A549 (cell line): ENCODE measurements at regions not wholly inside any gene's neighbourhood (a gene's known extent, or its start where the extent isn't known, plus 50 kb on each side); places are given as distances from the start of the nearest gene placed in this dataset.
A peak's percentile ranks its signal among the peaks of the same experiment; 100 is the strongest.

Experiments used
- ATAC-seq, 2 experiments: fragments of 200-7000 bp in 1 of 2; fragments of >200 bp in 1 of 2; cut with Nextera tagmentation in 1 of 2; cut with Tn5 transposase in 1 of 2; 3 replicates each; pipeline versions ENCODE4 v1.8.0 to v1.9.1; 2018 to 2020; ENCODE audit warnings: mild to moderate bottlenecking in 1 of 2, moderate library complexity in 1 of 2
- CTCF ChIA-PET: fragments of 300-600 bp; sonication (Branson Sonifier 250); formaldehyde crosslinking; extraction: SDS; loops from one replicate; lab custom pipeline; 2021; ENCODE audit warnings: antibody characterized with exemption, inconsistent platforms; lab: Yijun Ruan, JAX
- POLR2A ChIA-PET: fragments of 350-600 bp; formaldehyde crosslinking; extraction: SDS; loops from one replicate; lab custom pipeline; 2021; ENCODE audit warnings: antibody characterized with exemption, inconsistent platforms; lab: Yijun Ruan, JAX
- DNase-seq, 2 experiments: peaks; one replicate each; pipeline versions ENCODE4 v3.0.0 to v3.0.0-alpha.2; 2011 to 2016; ENCODE audit warnings: low read depth in 1 of 2, low spot score in 1 of 2
- FAIRE-seq: peaks from 2 replicates; lab custom pipeline; 2011; peaks lifted over from hg19 to GRCh38; lab: Jason Lieb, UNC
- H3K27ac ChIP-seq, 2 experiments: fragments of >200 bp; sonication (Bioruptor Twin); formaldehyde crosslinking; 3 replicates each; pipeline ENCODE4 v1.5.1; 2016 to 2017
- H3K4me1 ChIP-seq: fragments of >200 bp; sonication (Bioruptor Twin); formaldehyde crosslinking; 3 replicates; pipeline ENCODE4 v1.6.1; 2016
- H3K4me2 ChIP-seq: fragments of >200 bp; sonication (Bioruptor Twin); formaldehyde crosslinking; 3 replicates; pipeline ENCODE4 v1.6.1; 2016
- H3K4me3 ChIP-seq: fragments of >200 bp; sonication (Bioruptor Twin); formaldehyde crosslinking; 3 replicates; pipeline ENCODE4 v1.5.1; 2016
- H3K9me3 ChIP-seq: fragments of >200 bp; sonication (Bioruptor Twin); formaldehyde crosslinking; 3 replicates; pipeline ENCODE4 v1.6.1; 2016
- CEBPB ChIP-seq, 2 experiments: fragments of >200 bp in 1 of 2; sonication (Bioruptor Twin) in 1 of 2; formaldehyde crosslinking in 1 of 2; IDR thresholded peaks; 2 replicates each; pipeline ENCODE4 v1.6.1; 2012 to 2016
- CHD2 ChIP-seq: fragments of 150-350 bp; IDR thresholded peaks from 2 replicates; pipeline ENCODE4 v1.6.1; 2014; ENCODE audit warnings: low read length; ENCODE audit not compliant: partially characterized antibody
- EHMT2 ChIP-seq: fragments of 200-600 bp; sonication (generic); IDR thresholded peaks from 2 replicates; pipeline ENCODE4 v1.6.1; 2016; ENCODE audit warnings: antibody characterized with exemption, low read depth, mild to moderate bottlenecking, moderate library complexity
- ESRRA ChIP-seq: fragments of 150-350 bp; IDR thresholded peaks from 2 replicates; pipeline ENCODE4 v1.6.1; 2014; ENCODE audit warnings: mild to moderate bottlenecking, low read length, borderline replicate concordance
- FOXS1 ChIP-seq: fragments of 250-450 bp; sonication (Bioruptor Pico); IDR thresholded peaks from 2 replicates; pipeline ENCODE4 v1.5.0; 2020; ENCODE audit warnings: mild to moderate bottlenecking, moderate library complexity
- HOXB13 ChIP-seq: fragments of 250-450 bp; sonication (Bioruptor Pico); IDR thresholded peaks from 2 replicates; pipeline ENCODE4 v1.5.0; 2020; ENCODE audit warnings: low read depth, mild to moderate bottlenecking, moderate library complexity
- JUNB ChIP-seq: fragments of >200 bp; sonication (Bioruptor Twin); formaldehyde crosslinking; IDR thresholded peaks from 2 replicates; pipeline ENCODE4 v1.6.1; 2016
- MAZ ChIP-seq: fragments of 150-350 bp; IDR thresholded peaks from 2 replicates; pipeline ENCODE4 v1.6.1; 2014; ENCODE audit warnings: antibody characterized with exemption, low read depth, low read length, borderline replicate concordance
- NFE2L2 ChIP-seq: fragments of 150-350 bp; conservative IDR thresholded peaks from 2 replicates; pipeline ENCODE4 v1.6.1; 2014; ENCODE audit warnings: low read length
- PHF8 ChIP-seq: fragments of 200-600 bp; sonication (generic); IDR thresholded peaks from 2 replicates; pipeline ENCODE4 v1.6.1; 2016; ENCODE audit warnings: low read depth, mild to moderate bottlenecking, antibody characterized with exemption, moderate library complexity, borderline replicate concordance
- RFX5 ChIP-seq: fragments of 450-650 bp; IDR thresholded peaks from 2 replicates; pipeline ENCODE4 v1.7.1; 2014; ENCODE audit warnings: antibody characterized with exemption, mild to moderate bottlenecking, moderate library complexity
- TFCP2L1 ChIP-seq: fragments of 250-450 bp; sonication (Bioruptor Pico); IDR thresholded peaks from 2 replicates; pipeline ENCODE4 v1.5.0; 2021; ENCODE audit warnings: mild to moderate bottlenecking
- TP53 ChIP-seq: fragments of 250-450 bp; sonication (Bioruptor Pico); IDR thresholded peaks from 2 replicates; pipeline ENCODE4 v1.5.0; 2021; ENCODE audit warnings: mild to moderate bottlenecking, moderate library complexity
- ZNF302 ChIP-seq: fragments of 250-450 bp; sonication (Bioruptor Pico); IDR thresholded peaks from 2 replicates; pipeline ENCODE4 v1.9.0; 2021; ENCODE audit warnings: inconsistent platforms, mild to moderate bottlenecking, moderate library complexity
- WGBS: methylation state at CpG from one replicate; pipeline ENCODE4 v1.1.6; 2017; ENCODE audit errors: missing lambda C conversion rate; 5-methylcytosine and 5-hydroxymethylcytosine counted together
- TF ChIP-seq, protein P1 (sequence below): IDR thresholded peaks from 2 replicates; pipeline ENCODE4 v1.6.1; 2012
- TF ChIP-seq, protein P2 (sequence below): fragments of >200 bp; sonication (Bioruptor Twin); formaldehyde crosslinking; IDR thresholded peaks from 3 replicates; pipeline ENCODE4 v1.5.1; 2016
- TF ChIP-seq, protein P3 (sequence below): fragments of 200-600 bp; sonication (generic); IDR thresholded peaks from 2 replicates; pipeline ENCODE4 v1.6.1; 2016; ENCODE audit warnings: antibody characterized with exemption, mild to moderate bottlenecking, moderate library complexity
- TF ChIP-seq, protein P4 (sequence below): fragments of 150-350 bp; IDR thresholded peaks from 2 replicates; pipeline ENCODE4 v1.6.1; 2014; ENCODE audit warnings: low read depth, mild to moderate bottlenecking, low read length

DNA sequence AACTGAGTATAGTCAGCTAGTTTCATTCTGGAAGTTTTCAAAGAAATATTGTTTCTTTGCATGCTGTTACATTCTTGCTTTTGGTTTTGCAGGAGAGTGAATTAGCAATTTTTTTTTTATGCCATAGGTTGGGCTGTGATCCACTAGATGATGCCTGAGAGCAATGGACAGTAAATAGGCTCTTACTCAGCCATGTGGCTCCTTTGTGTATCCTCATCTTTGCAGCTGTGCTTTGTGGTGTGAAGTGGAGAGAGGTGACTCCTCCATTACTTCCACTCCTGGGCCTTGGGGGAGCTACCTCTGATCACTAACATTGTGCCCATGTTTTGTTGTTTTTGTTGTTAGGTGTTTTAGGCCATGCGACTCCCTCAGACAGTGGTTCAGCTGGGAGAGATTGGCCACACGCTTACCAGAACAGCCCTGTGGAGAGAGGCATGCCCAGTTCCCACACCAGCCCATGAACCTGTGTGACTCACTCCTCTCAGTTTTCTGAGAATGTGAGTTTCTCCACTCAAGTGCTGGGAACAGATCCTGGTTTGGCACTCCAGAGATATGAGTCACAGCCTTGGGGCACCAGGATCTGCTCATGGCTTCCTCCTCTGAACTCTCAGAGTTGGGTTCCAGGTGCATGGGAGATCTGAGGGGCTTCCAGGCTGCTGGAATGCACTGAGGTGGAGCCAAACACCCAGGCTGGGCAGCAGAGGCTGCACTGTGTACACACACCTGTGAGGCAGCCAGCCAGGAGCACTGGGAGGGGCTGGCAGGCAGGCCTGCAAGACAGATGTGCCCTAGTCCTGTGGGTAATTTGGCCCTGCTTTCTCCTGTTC lies 785.3 kb downstream of the ROBO2 start:
- ATAC-seq, result no peak
- TF ChIP-seq RFX5, result no peak
- TF ChIP-seq ZNF302 (CRISPR knock-in tag), result no peak
- no peak for TF ChIP-seq CEBPB (IDR thresholded peaks at IDR 0.05)
- no peak for TF ChIP-seq ESRRA
- TF ChIP-seq, protein P1, sequence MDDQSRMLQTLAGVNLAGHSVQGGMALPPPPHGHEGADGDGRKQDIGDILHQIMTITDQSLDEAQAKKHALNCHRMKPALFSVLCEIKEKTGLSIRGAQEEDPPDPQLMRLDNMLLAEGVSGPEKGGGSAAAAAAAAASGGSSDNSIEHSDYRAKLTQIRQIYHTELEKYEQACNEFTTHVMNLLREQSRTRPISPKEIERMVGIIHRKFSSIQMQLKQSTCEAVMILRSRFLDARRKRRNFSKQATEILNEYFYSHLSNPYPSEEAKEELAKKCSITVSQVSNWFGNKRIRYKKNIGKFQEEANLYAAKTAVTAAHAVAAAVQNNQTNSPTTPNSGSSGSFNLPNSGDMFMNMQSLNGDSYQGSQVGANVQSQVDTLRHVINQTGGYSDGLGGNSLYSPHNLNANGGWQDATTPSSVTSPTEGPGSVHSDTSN, result no peak
- no peak for TF ChIP-seq MAZ
- TF ChIP-seq EHMT2, result no peak
- TF ChIP-seq TFCP2L1 (CRISPR knock-in tag), result no peak
- TF ChIP-seq, protein P2, sequence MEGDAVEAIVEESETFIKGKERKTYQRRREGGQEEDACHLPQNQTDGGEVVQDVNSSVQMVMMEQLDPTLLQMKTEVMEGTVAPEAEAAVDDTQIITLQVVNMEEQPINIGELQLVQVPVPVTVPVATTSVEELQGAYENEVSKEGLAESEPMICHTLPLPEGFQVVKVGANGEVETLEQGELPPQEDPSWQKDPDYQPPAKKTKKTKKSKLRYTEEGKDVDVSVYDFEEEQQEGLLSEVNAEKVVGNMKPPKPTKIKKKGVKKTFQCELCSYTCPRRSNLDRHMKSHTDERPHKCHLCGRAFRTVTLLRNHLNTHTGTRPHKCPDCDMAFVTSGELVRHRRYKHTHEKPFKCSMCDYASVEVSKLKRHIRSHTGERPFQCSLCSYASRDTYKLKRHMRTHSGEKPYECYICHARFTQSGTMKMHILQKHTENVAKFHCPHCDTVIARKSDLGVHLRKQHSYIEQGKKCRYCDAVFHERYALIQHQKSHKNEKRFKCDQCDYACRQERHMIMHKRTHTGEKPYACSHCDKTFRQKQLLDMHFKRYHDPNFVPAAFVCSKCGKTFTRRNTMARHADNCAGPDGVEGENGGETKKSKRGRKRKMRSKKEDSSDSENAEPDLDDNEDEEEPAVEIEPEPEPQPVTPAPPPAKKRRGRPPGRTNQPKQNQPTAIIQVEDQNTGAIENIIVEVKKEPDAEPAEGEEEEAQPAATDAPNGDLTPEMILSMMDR, result no peak
- no peak for TF ChIP-seq TP53 (CRISPR knock-in tag)
- TF ChIP-seq, protein P3, sequence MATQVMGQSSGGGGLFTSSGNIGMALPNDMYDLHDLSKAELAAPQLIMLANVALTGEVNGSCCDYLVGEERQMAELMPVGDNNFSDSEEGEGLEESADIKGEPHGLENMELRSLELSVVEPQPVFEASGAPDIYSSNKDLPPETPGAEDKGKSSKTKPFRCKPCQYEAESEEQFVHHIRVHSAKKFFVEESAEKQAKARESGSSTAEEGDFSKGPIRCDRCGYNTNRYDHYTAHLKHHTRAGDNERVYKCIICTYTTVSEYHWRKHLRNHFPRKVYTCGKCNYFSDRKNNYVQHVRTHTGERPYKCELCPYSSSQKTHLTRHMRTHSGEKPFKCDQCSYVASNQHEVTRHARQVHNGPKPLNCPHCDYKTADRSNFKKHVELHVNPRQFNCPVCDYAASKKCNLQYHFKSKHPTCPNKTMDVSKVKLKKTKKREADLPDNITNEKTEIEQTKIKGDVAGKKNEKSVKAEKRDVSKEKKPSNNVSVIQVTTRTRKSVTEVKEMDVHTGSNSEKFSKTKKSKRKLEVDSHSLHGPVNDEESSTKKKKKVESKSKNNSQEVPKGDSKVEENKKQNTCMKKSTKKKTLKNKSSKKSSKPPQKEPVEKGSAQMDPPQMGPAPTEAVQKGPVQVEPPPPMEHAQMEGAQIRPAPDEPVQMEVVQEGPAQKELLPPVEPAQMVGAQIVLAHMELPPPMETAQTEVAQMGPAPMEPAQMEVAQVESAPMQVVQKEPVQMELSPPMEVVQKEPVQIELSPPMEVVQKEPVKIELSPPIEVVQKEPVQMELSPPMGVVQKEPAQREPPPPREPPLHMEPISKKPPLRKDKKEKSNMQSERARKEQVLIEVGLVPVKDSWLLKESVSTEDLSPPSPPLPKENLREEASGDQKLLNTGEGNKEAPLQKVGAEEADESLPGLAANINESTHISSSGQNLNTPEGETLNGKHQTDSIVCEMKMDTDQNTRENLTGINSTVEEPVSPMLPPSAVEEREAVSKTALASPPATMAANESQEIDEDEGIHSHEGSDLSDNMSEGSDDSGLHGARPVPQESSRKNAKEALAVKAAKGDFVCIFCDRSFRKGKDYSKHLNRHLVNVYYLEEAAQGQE, result no peak
- TF ChIP-seq HOXB13 (CRISPR knock-in tag), result no peak
- no peak for TF ChIP-seq JUNB
- TF ChIP-seq CHD2, result no peak
- TF ChIP-seq, protein P4, sequence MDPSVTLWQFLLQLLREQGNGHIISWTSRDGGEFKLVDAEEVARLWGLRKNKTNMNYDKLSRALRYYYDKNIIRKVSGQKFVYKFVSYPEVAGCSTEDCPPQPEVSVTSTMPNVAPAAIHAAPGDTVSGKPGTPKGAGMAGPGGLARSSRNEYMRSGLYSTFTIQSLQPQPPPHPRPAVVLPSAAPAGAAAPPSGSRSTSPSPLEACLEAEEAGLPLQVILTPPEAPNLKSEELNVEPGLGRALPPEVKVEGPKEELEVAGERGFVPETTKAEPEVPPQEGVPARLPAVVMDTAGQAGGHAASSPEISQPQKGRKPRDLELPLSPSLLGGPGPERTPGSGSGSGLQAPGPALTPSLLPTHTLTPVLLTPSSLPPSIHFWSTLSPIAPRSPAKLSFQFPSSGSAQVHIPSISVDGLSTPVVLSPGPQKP, result no peak
- no peak for TF ChIP-seq NFE2L2
- peak in 1 of 2 experiments; percentile 37 for DNase-seq
- Histone ChIP-seq H3K4me1 (no peaks in the 10 kb centered on the region), H3K9me3 (no peaks in the 10 kb centered on the region), H3K27ac (no peak overlapping the region), H3K4me2 (no peak overlapping the region), H3K4me3 (no peak overlapping the region)
- CTCF ChIA-PET, result no interaction called here
- no peak for FAIRE-seq
- 17% methylated on average over 2 of the region's 2 CpGs for WGBS
- POLR2A ChIA-PET, result no interaction called here

DNA sequence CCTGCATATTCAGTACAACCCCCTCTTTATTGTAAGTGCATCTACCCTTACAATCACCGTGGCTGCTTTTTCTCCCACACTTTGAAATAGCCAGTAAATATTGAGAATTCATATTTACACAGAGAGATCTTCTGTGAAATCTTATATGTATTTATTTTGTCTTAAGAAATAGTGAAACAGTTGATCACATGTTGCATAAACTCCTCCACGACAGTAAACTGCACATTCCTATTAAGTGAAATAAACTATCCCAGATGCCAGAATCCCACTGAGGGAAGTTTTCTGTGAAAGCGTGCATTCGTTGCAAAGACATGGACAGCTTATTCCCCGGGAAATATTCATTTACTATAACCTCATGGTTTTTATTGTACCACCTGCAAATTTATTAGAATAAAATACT lies 796.0 kb downstream of the ROBO2 start:
- H3K27ac ChIP-seq, result no peak overlapping the region
- DNase-seq (no peak), FAIRE-seq (no peak)
- POLR2A ChIA-PET, result no interaction called here
- no peaks in the 10 kb centered on the region for H3K4me1 ChIP-seq
- no peak for TF ChIP-seq NFE2L2
- no peak for TF ChIP-seq PHF8
- TF ChIP-seq FOXS1 (CRISPR knock-in tag), result no peak
- TF ChIP-seq, protein P3, result no peak
- TF ChIP-seq, all 56 proteins: peak for 0
- no peak for ATAC-seq
- Histone ChIP-seq H3K9me3 (no peaks in the 10 kb centered on the region), H3K4me2 (no peak overlapping the region), H3K4me3 (no peak overlapping the region)
- CTCF ChIA-PET, result no interaction called here
- WGBS, result 6% methylated on average over 5 of the region's 5 CpGs
